H1 (cell line): ENCODE measurements at regions not wholly inside any gene's neighbourhood (a gene's known extent, or its start where the extent isn't known, plus 50 kb on each side); places are given as distances from the start of the nearest gene placed in this dataset.

Experiments
- BCL11A ChIP-seq, 2 experiments: IDR thresholded peaks; one replicate each; pipeline ENCODE4 v1.6.1; 2011; ENCODE audit warnings: low read depth in 2 of 2, low read length in 2 of 2, mild to moderate bottlenecking in 2 of 2
- BRCA1 ChIP-seq: IDR thresholded peaks from 2 replicates; pipeline ENCODE4 v1.6.1; 2012; ENCODE audit warnings: low read depth, low read length, improper control_type of control experiment
- HDAC2 ChIP-seq, 2 experiments: fragments of 300-600 bp in 1 of 2; sonication (generic) in 1 of 2; IDR thresholded peaks; 2 replicates each; pipeline ENCODE4 v1.6.1; 2011 to 2012; ENCODE audit warnings: low read depth in 2 of 2, low read length in 2 of 2, mild to moderate bottlenecking in 2 of 2, moderate library complexity in 2 of 2, borderline replicate concordance in 1 of 2, inconsistent platforms in 1 of 2
- KDM1A ChIP-seq: fragments of 200-600, 300-600 bp; sonication (generic); IDR thresholded peaks from 2 replicates; pipeline ENCODE4 v1.7.1; 2016; ENCODE audit warnings: mild to moderate bottlenecking, low read length, borderline replicate concordance
- MAFK ChIP-seq: IDR thresholded peaks from 2 replicates; pipeline ENCODE4 v1.6.1; 2012; ENCODE audit warnings: low read depth, mild to moderate bottlenecking, improper control_type of control experiment, low read length
- ZNF274 ChIP-seq: IDR thresholded peaks from 2 replicates; pipeline ENCODE4 v1.7.0; 2012; ENCODE audit warnings: low read length, borderline replicate concordance; ENCODE audit errors: extremely low read depth
- TF ChIP-seq, protein P1 (sequence below): IDR thresholded peaks from 2 replicates; pipeline ENCODE4 v1.6.1; 2012; ENCODE audit warnings: low read length, inconsistent platforms

DNA sequence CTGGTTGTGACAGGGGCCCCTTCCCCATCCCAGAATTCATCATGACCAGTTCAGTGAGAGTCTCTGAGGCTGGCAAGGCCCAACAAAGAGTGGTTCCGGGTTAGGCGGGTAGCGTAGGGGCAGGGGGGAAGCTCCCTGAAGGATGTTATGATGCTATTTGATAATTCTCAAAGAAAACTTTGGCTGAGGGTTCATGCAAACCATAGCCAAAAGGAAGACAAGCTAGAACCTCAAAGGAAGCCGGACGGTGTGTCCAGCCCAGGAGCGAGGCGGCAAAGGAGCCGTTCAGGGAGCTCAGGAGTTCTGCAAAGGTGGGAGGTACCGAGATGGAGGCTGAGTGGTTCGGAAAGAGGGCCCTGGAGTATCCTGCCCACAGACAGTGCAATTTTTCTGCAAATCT is 226.8 kb upstream of the RAB6C start (continued):
- TF ChIP-seq, protein P1, sequence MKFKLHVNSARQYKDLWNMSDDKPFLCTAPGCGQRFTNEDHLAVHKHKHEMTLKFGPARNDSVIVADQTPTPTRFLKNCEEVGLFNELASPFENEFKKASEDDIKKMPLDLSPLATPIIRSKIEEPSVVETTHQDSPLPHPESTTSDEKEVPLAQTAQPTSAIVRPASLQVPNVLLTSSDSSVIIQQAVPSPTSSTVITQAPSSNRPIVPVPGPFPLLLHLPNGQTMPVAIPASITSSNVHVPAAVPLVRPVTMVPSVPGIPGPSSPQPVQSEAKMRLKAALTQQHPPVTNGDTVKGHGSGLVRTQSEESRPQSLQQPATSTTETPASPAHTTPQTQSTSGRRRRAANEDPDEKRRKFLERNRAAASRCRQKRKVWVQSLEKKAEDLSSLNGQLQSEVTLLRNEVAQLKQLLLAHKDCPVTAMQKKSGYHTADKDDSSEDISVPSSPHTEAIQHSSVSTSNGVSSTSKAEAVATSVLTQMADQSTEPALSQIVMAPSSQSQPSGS = no peak
- TF ChIP-seq KDM1A (no peak), HDAC2 (IDR thresholded peaks at IDR 0.05; ENCODE audit: borderline replicate concordance in 1 of 2, low read depth in 2 of 2, low read length in 2 of 2) (no peak), BCL11A (IDR thresholded peaks at IDR 0.05; ENCODE audit: low read depth in 2 of 2, low read length in 2 of 2) (no peak), ZNF274 (no peak), MAFK (no peak), BRCA1 (no peak)
- TF ChIP-seq, all 59 proteins: peak for 0
